CD4-positive, alpha-beta memory T cell (primary cell): ENCODE measurements at regions not wholly inside any gene's neighbourhood (a gene's known extent, or its start where the extent isn't known, plus 50 kb on each side); places are given as distances from the start of the nearest gene placed in this dataset.
"Not testable (repeated sequence)": the region's sequence is repeated elsewhere in the genome, so short reads cannot be mapped to it uniquely, and the experiment has no call there.

Experiments used
- CTCF ChIA-PET: fragments of 350-600 bp; sonication (Branson Sonifier 250); formaldehyde crosslinking; loops from one replicate; lab custom pipeline; 2021; ENCODE audit warnings: inconsistent platforms; ENCODE audit not compliant: partially characterized antibody; lab: Charles Lee
- POLR2A ChIA-PET: fragments of 350-600 bp; sonication (Branson Sonifier 250); formaldehyde crosslinking; loops from one replicate; lab custom pipeline; 2021; ENCODE audit not compliant: partially characterized antibody; lab: Charles Lee
- DNase-seq, 5 donors: peaks; one replicate each; pipeline versions ENCODE4 v3.0.0 to v3.0.0-alpha.2; 2020 to 2022; ENCODE audit warnings: mixed read lengths in 1 of 5
- H3K27ac ChIP-seq: one replicate; pipeline ENCODE4 v1.7.0; 2013; ENCODE audit warnings: low read depth, low read length
- H3K27me3 ChIP-seq: 2 replicates; pipeline ENCODE4 v1.7.0; 2013; ENCODE audit warnings: mild to moderate bottlenecking, low read length, moderate library complexity; ENCODE audit not compliant: insufficient read depth
- H3K36me3 ChIP-seq: 2 replicates; pipeline ENCODE4 v1.7.0; 2013; ENCODE audit warnings: mild to moderate bottlenecking, low read length, moderate library complexity; ENCODE audit not compliant: insufficient read depth
- H3K4me1 ChIP-seq: 2 replicates; pipeline ENCODE4 v1.7.0; 2013; ENCODE audit warnings: mild to moderate bottlenecking, low read length, moderate library complexity; ENCODE audit not compliant: insufficient read depth
- H3K4me3 ChIP-seq, 2 donors: one replicate each; pipeline ENCODE4 v1.7.0; 2013; ENCODE audit warnings: low read length in 2 of 2, mild to moderate bottlenecking in 1 of 2
- H3K9me3 ChIP-seq, 2 donors: one replicate each; pipeline ENCODE4 v1.7.0; 2013; ENCODE audit warnings: low read length in 2 of 2, control low read depth in 1 of 2; ENCODE audit not compliant: control insufficient read depth in 1 of 2
- H3K27ac Mint-ChIP-seq, 7 donors: one replicate each; pipeline ENCODE4 v1.8.0; 2020 to 2021; ENCODE audit warnings: mixed read lengths in 7 of 7, mild to moderate bottlenecking in 6 of 7, inconsistent platforms in 3 of 7, moderate library complexity in 3 of 7
- H3K27me3 Mint-ChIP-seq, 2 donors: one replicate each; pipeline ENCODE4 v1.8.0; 2020 to 2021; ENCODE audit warnings: mixed read lengths in 2 of 2
- H3K36me3 Mint-ChIP-seq, 2 donors: one replicate each; pipeline ENCODE4 v1.8.0; 2020 to 2021; ENCODE audit warnings: mixed read lengths in 2 of 2, inconsistent platforms in 1 of 2, mild to moderate bottlenecking in 1 of 2
- H3K4me1 Mint-ChIP-seq, 4 donors: one replicate each; pipeline ENCODE4 v1.8.0; 2020 to 2021; ENCODE audit warnings: mixed read lengths in 4 of 4, mild to moderate bottlenecking in 1 of 4
- H3K4me3 Mint-ChIP-seq, 8 donors: one replicate each; pipeline ENCODE4 v1.8.0; 2020 to 2021; ENCODE audit warnings: mixed read lengths in 8 of 8, mild to moderate bottlenecking in 7 of 8, moderate library complexity in 6 of 8, inconsistent platforms in 3 of 8
- H3K9me3 Mint-ChIP-seq, 8 donors: one replicate each; pipeline ENCODE4 v1.8.0; 2020 to 2021; ENCODE audit warnings: mixed read lengths in 8 of 8, mild to moderate bottlenecking in 5 of 8, inconsistent platforms in 3 of 8, moderate library complexity in 1 of 8
- intact Hi-C: fragments of 100-400 bp; cut with micrococcal nuclease; formaldehyde crosslinking; loops from one replicate; pipeline ENCODE4 v1.15.1; 2023

GRCh38 chr5:115695310-115695880, 69.6 kb upstream of the TMED7 start:
- ChIA-PET POLR2A (no interaction called here), CTCF (no interaction called here)
- Histone ChIP-seq H3K4me1 (no peaks in the 10 kb centered on the region), H3K36me3 (no peaks in the 10 kb centered on the region), H3K9me3 (no peaks in the 10 kb centered on the region), H3K27ac (no peak overlapping the region), H3K27me3 (no peaks in the 10 kb centered on the region), H3K4me3 (no peak overlapping the region)
- H3K27ac Mint-ChIP-seq = no peak overlapping the region
- intact Hi-C loops = no loop called here
- no peak overlapping the region for H3K4me3 Mint-ChIP-seq
- no peaks in the 10 kb centered on the region for H3K36me3 Mint-ChIP-seq
- no peaks in the 10 kb centered on the region for H3K9me3 Mint-ChIP-seq
- H3K4me1 Mint-ChIP-seq = no peaks in the 10 kb centered on the region
- no peak for DNase-seq
- H3K27me3 Mint-ChIP-seq = peaks cover 5 to 14% of the 10 kb centered on the region in 2 donors

- H3K4me3 Mint-ChIP-seq, H3K4me3 ChIP-seq, POLR2A ChIA-PET, CTCF ChIA-PET, DNase-seq, H3K4me1 ChIP-seq, H3K4me1 Mint-ChIP-seq, H3K36me3 Mint-ChIP-seq, H3K36me3 ChIP-seq, H3K9me3 Mint-ChIP-seq, H3K27ac ChIP-seq, H3K9me3 ChIP-seq, intact Hi-C loops, H3K27ac Mint-ChIP-seq, H3K27me3 ChIP-seq: not testable (repeated sequence)
- H3K27me3 Mint-ChIP-seq = peaks cover 8 to 16% of the 10 kb centered on the region in 2 donors
Measured at GRCh38 chr5:115691814-115692213, 66.0 kb upstream of the TMED7 start.

- Mint-ChIP-seq H3K36me3 (no peaks in the 10 kb centered on the region), H3K4me3 (no peak overlapping the region), H3K27ac (no peak overlapping the region), H3K27me3 (peaks cover 8 to 12% of the 10 kb centered on the region in 2 donors), H3K9me3 (peaks cover 0 to 2% (median 0%) of the 10 kb centered on the region in 8 donors), H3K4me1 (no peaks in the 10 kb centered on the region)
- Histone ChIP-seq H3K36me3 (no peaks in the 10 kb centered on the region), H3K4me1 (no peaks in the 10 kb centered on the region), H3K27ac (no peak overlapping the region), H3K4me3 (no peak overlapping the region), H3K27me3 (no peaks in the 10 kb centered on the region), H3K9me3 (no peaks in the 10 kb centered on the region)
- ChIA-PET POLR2A (no interaction called here), CTCF (no interaction called here)
- intact Hi-C loops = no loop called here
- no peak for DNase-seq
Measured at GRCh38 chr5:115686738-115687074, 60.9 kb upstream of the TMED7 start.

GRCh38 chr5:115686051-115686737, 60.4 kb upstream of the TMED7 start:
- H3K27me3 Mint-ChIP-seq = peaks cover 8 to 10% of the 10 kb centered on the region in 2 donors
- Histone ChIP-seq H3K4me1 (no peaks in the 10 kb centered on the region), H3K36me3 (no peaks in the 10 kb centered on the region), H3K4me3 (no peak overlapping the region), H3K9me3 (no peaks in the 10 kb centered on the region), H3K27me3 (no peaks in the 10 kb centered on the region), H3K27ac (no peak overlapping the region)
- no peak for DNase-seq
- H3K4me3 Mint-ChIP-seq = no peak overlapping the region
- ChIA-PET CTCF (no interaction called here), POLR2A (no interaction called here)
- H3K36me3 Mint-ChIP-seq = no peaks in the 10 kb centered on the region
- H3K4me1 Mint-ChIP-seq = no peaks in the 10 kb centered on the region
- intact Hi-C loops = no loop called here
- peaks cover 0 to 3% (median 0%) of the 10 kb centered on the region in 8 donors for H3K9me3 Mint-ChIP-seq
- no peak overlapping the region for H3K27ac Mint-ChIP-seq

- H3K27me3 Mint-ChIP-seq = peaks cover 8 to 10% of the 10 kb centered on the region in 2 donors
- no peak for DNase-seq
- H3K36me3 Mint-ChIP-seq = no peaks in the 10 kb centered on the region
- Histone ChIP-seq H3K27ac (no peak overlapping the region), H3K4me3 (no peak overlapping the region), H3K9me3 (no peaks in the 10 kb centered on the region), H3K27me3 (no peaks in the 10 kb centered on the region), H3K36me3 (no peaks in the 10 kb centered on the region), H3K4me1 (no peaks in the 10 kb centered on the region)
- H3K4me3 Mint-ChIP-seq = no peak overlapping the region
- POLR2A ChIA-PET = no interaction called here
- H3K27ac Mint-ChIP-seq = no peak overlapping the region
- peaks cover 0 to 4% (median 0%) of the 10 kb centered on the region in 8 donors for H3K9me3 Mint-ChIP-seq
- intact Hi-C loops = no loop called here
- no peaks in the 10 kb centered on the region for H3K4me1 Mint-ChIP-seq
- CTCF ChIA-PET = no interaction called here
Measured at GRCh38 chr5:115685490-115685889, 59.7 kb upstream of the TMED7 start.

- Histone ChIP-seq H3K9me3 (no peaks in the 10 kb centered on the region), H3K27me3 (no peaks in the 10 kb centered on the region), H3K27ac (no peak overlapping the region), H3K4me3 (no peak overlapping the region), H3K4me1 (no peaks in the 10 kb centered on the region), H3K36me3 (no peaks in the 10 kb centered on the region)
- Mint-ChIP-seq H3K9me3 (peaks cover 0 to 4% (median 0%) of the 10 kb centered on the region in 8 donors), H3K27me3 (peaks cover 8 to 10% of the 10 kb centered on the region in 2 donors), H3K4me1 (no peaks in the 10 kb centered on the region), H3K27ac (no peak overlapping the region), H3K36me3 (no peaks in the 10 kb centered on the region), H3K4me3 (no peak overlapping the region)
- ChIA-PET CTCF (no interaction called here), POLR2A (no interaction called here)
- no peak for DNase-seq
- intact Hi-C loops = no loop called here
Measured at GRCh38 chr5:115684513-115685037, 58.7 kb upstream of the TMED7 start.

GRCh38 chr5:115683081-115683480, 57.2 kb upstream of the TMED7 start:
- Mint-ChIP-seq H3K27ac (no peak overlapping the region), H3K36me3 (no peaks in the 10 kb centered on the region), H3K4me3 (no peak overlapping the region), H3K9me3 (peaks cover 0 to 4% (median 0%) of the 10 kb centered on the region in 8 donors), H3K27me3 (peaks cover 1 to 6% of the 10 kb centered on the region in 2 donors), H3K4me1 (no peaks in the 10 kb centered on the region)
- H3K4me1 ChIP-seq = no peaks in the 10 kb centered on the region
- H3K4me3 ChIP-seq = no peak overlapping the region
- no peaks in the 10 kb centered on the region for H3K9me3 ChIP-seq
- no peak overlapping the region for H3K27ac ChIP-seq
- no peaks in the 10 kb centered on the region for H3K27me3 ChIP-seq
- DNase-seq = no peak
- intact Hi-C loops = no loop called here
- POLR2A ChIA-PET = no interaction called here
- CTCF ChIA-PET = no interaction called here
- no peaks in the 10 kb centered on the region for H3K36me3 ChIP-seq
